ENCODE measurements at regions not wholly inside any gene's neighbourhood (a gene's known extent, or its start where the extent isn't known, plus 50 kb on each side); places are given as distances from the start of the nearest gene placed in this dataset.
"Not testable (repeated sequence)": the region's sequence is repeated elsewhere in the genome, so short reads cannot be mapped to it uniquely, and the experiment has no call there.

DNA sequence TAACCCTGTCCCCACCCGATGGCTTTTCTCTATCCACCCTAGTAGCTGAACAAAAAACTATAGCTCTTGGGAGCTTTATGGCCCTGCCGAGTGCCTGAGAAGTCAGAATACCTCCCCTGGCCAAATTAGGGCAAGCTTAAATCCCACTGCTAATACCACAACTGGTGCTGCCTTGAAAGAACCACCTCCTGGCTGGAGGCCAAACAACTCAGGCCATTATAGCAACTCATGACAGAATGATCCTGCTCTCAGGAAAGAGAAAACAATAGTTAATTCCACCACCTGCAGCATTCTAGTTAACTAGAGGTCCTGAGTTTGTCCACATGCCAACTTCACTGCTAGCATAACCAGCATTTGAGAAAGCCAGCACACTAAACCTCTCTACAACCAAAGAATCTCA is 123.2 kb downstream of the RTP4 start:
- FAIRE-seq (no peak), DNase-seq (ENCODE audit: insufficient read length, low spot score) (no peak)
- TF ChIP-seq, protein P1, sequence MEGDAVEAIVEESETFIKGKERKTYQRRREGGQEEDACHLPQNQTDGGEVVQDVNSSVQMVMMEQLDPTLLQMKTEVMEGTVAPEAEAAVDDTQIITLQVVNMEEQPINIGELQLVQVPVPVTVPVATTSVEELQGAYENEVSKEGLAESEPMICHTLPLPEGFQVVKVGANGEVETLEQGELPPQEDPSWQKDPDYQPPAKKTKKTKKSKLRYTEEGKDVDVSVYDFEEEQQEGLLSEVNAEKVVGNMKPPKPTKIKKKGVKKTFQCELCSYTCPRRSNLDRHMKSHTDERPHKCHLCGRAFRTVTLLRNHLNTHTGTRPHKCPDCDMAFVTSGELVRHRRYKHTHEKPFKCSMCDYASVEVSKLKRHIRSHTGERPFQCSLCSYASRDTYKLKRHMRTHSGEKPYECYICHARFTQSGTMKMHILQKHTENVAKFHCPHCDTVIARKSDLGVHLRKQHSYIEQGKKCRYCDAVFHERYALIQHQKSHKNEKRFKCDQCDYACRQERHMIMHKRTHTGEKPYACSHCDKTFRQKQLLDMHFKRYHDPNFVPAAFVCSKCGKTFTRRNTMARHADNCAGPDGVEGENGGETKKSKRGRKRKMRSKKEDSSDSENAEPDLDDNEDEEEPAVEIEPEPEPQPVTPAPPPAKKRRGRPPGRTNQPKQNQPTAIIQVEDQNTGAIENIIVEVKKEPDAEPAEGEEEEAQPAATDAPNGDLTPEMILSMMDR (IDR thresholded peaks at IDR 0.05; ENCODE audit: insufficient read depth, missing control alignments), result no peak

DNA sequence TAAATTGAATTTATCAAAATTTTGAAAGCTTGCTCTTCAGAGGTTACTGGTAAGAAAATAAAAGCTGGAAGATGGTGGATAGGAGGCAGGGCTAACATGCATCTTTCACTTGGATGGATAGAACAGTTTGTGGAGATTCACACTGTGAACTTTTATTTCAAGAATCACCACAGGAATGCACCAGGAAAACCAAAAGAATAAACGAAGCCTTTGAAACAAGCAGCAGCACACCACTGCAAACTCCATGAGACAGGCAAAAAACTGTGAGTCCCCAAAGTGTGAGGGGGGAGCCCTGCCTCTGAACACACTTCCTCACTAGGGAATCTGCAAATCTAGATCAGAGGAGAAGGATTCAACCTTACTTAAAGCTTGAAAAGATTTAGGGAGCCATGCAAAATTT is 122.2 kb downstream of the RTP4 start:
- FAIRE-seq, result no peak

DNA sequence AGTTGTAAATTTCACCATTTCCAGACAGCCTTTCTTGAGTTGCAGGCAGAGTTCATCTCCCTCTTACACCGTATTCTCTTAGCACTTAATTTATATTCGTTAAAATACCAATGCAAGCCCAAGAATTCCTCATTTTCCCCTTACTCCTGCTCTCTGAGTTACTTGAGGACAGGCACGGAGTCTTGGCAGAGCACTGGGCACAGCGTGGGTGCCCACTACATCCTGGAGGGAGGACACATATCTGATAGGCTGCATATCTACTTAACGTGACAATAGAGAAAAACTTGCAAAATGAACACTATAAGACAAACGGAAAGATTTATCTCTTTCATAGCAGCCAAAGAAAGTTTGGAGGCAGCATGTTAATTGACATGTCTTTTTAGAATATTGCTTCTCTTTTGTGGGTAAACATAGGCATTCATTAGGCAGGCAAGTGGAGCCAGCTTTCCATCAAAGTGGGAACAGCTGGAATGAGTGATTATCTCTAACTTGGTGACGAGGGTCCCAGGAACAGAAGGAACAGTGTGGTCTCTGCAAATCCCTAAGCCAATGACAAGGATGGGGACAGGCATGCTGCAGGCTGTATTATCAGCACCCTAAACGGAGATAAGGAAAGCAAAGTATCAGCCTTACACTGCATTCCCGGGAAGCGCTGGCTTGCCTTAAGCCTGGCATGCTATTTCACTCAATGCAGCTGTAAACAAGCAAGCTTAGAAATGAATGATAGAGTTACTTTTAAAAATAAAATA is 116.5 kb downstream of the RTP4 start:
- no peak for DNase-seq (ENCODE audit: insufficient read length, low spot score)
- TF ChIP-seq, protein P1 (IDR thresholded peaks at IDR 0.05; ENCODE audit: insufficient read depth, missing control alignments), result no peak
- FAIRE-seq, result no peak

More for the DNA sequence above, 122.2 kb downstream of the RTP4 start:
- TF ChIP-seq, protein P1 (IDR thresholded peaks at IDR 0.05; ENCODE audit: insufficient read depth, missing control alignments), result no peak
- DNase-seq (ENCODE audit: insufficient read length, low spot score), result no peak

DNA sequence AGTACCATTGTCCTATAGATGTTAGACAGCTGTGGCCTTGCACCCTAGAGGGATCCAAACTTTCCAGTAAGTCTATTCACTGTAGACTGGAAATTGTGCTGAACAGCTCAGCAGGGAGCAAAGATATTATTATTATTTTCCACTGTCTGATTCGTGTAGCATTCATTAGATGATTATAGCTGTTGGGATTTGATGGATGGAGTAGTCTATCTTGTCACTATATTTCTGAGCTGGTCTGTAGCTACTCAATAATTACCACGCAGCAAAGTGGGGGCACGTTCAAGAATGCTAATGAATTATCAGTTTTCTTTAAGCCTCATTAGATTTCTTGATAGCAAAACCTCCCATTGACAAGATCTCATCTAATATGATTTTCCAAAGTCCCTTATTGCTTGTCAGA is 113.2 kb downstream of the RTP4 start:
- TF ChIP-seq, protein P1 (IDR thresholded peaks at IDR 0.05; ENCODE audit: insufficient read depth, missing control alignments), result no peak
- FAIRE-seq (no peak), DNase-seq (ENCODE audit: insufficient read length, low spot score) (no peak)

DNA sequence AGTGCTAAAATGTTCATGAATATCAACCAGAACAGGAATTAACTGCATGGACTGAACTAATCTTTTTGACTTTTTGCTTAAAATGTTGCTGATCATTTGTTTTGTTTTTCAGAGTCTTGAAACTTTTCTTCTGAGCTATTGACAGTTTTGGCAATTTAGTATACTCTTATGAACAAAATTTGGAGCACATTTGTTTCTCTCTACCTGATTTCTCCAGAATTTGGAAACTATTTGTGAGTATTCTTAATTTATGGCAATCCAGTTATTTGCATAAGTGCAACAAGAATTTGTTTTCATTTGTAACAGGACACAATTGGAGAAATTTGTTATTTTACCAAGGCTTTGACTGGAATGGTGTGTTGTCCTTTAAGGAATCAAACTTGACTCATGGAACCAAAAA is 107.4 kb downstream of the RTP4 start:
- not testable (repeated sequence) for FAIRE-seq; DNase-seq (ENCODE audit: insufficient read length, low spot score)

DNA sequence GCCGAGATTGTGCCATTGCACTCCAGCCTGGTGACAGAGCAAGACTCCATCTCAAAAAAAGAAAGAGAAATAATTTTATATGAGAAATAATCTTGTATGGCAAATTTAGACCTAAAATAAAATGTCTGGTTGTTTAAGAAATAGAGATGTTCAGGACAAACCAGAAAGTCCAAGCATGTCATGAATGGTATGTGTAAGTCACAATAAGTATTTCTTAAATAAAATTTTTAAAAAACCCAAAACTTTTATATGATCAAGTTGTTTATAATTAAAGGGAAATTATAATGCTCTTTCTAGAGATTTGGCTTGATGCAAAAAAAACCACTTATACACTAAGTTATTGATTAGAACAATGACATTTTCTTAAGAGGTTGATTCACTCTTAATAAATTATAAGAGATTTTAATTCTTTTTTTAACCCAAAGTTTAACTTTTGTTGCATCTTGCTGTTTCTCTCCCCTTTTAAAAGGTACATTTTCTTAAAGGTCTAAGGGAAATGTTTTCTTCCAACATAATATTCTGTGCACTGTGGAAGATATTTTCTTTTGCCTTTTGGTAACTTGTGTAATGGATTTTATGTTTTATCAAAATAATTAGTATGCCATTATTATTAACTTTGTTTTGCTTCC is 105.7 kb downstream of the RTP4 start:
- DNase-seq (ENCODE audit: insufficient read length, low spot score) (no peak), FAIRE-seq (no peak)
- TF ChIP-seq, protein P1 (IDR thresholded peaks at IDR 0.05; ENCODE audit: insufficient read depth, missing control alignments), result no peak

DNA sequence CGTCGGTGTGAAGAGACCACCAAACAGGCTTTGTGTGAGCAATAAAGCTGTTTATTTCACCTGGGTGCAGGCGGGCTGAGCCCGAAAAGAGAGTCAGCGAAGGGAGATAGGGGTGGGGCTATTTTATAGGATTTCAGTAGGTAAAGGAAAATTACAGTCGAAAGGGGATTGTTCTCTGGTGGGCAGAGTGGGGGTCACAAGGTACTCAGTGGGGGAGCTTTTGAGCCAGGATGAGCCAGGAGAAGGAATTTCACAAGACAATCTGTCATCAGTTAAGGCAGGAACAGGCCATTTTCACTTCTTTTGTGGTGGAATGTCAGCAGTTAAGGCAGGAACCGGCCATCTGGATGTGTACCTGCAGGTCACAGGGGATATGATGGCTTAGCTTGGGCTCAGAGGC is 98.1 kb downstream of the RTP4 start:
- not testable (repeated sequence) for FAIRE-seq; DNase-seq (ENCODE audit: insufficient read length, low spot score)

DNA sequence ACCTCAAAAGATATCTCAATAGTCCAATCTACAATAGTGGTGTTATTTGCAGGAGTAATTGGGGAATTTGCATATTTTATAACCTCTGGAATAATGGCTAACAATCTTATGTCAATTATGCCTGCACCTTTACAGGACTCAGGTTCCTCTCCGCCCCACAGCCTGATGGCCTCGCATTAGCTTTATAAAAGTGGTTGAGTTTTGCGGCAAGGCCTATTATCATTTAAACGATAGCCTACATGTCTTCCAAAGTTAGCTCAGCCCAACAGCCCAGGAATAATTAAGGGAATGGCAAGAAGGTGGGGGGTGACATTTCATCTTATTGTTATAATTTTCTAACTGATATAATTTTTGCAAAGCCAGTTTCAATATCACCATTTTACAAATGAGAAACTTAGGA is 97.3 kb downstream of the RTP4 start:
- FAIRE-seq (no peak), DNase-seq (ENCODE audit: insufficient read length, low spot score) (no peak)
- TF ChIP-seq, protein P1 (IDR thresholded peaks at IDR 0.05; ENCODE audit: insufficient read depth, missing control alignments), result no peak

Measured in D721Med (cell line).